Activated CD8-positive, alpha-beta memory T cell treated with anti-CD3 and anti-CD28 coated beads for 36 hours (primary cell): ENCODE measurements at regions not wholly inside any gene's neighbourhood (a gene's known extent, or its start where the extent isn't known, plus 50 kb on each side); places are given as distances from the start of the nearest gene placed in this dataset.
"Not testable (repeated sequence)": the region's sequence is repeated elsewhere in the genome, so short reads cannot be mapped to it uniquely, and the experiment has no call there.

Experiments
- CTCF ChIA-PET: fragments of 350-600 bp; sonication (Branson Sonifier 250); formaldehyde crosslinking; loops from one replicate; lab custom pipeline; 2021; ENCODE audit warnings: antibody characterized with exemption; lab: Charles Lee
- POLR2A ChIA-PET: fragments of 350-600 bp; sonication (Branson Sonifier 250); formaldehyde crosslinking; loops from one replicate; lab custom pipeline; 2021; ENCODE audit warnings: antibody characterized with exemption; lab: Charles Lee

DNA sequence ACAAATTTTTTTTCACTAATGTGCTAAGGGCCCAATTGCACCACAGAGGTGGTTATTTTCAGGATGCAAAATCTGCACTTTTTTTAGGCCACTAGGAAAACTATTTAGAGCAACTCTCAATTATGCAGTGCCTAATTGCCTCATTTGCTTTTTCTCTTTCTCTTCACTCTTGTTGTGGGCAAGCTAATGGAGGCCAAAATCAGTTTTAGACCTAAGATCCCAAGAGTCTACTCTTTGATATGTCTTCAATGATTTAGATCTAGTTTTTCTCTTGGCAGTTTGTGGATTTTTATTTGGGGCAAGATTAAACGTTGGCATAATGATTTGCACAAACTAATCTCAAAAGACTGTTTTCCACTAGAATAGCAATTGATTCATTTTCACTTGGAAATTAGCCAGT, 1996.9 kb downstream of the LRRC4C start:
- CTCF ChIA-PET, result no interaction called here
- POLR2A ChIA-PET, result no interaction called here

DNA sequence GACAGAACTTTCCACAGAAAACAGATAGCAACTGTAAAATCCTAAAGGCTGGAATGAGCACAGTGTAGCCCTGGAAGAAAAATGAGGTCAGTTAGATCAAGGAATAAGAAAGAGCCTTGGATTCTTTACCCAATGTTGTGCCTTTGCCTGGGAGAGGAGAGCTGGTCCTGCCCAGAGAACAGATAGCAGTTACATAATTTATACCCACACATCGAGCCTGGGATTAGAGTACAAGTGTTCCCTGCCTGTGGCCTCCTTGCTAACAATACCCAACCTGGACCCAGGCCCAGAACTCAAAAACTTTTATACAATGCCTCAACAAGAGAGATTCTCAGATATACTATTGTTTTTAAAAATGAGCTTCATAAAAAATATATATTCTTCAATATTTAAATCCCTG, 1998.4 kb downstream of the LRRC4C start:
- POLR2A ChIA-PET, result no interaction called here
- CTCF ChIA-PET, result no interaction called here

DNA sequence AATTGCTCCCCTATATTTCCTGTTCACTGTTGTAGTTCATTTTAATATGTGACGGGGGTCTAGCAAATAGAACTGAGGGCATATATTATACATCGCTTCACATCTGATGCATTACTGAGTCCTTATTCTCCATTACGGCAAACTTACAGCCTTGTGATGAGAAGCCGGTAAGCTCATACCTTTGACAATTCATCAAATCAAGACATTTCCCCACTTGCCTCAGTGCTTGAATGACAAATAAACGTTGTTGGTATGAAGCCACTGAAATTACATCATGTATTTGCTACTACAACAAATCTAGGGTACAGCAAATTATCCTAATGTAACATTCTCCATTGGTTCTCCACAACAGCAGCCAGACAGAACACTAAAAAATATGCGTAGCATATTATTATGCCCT, 1999.8 kb downstream of the LRRC4C start:
- POLR2A ChIA-PET, result no interaction called here

DNA sequence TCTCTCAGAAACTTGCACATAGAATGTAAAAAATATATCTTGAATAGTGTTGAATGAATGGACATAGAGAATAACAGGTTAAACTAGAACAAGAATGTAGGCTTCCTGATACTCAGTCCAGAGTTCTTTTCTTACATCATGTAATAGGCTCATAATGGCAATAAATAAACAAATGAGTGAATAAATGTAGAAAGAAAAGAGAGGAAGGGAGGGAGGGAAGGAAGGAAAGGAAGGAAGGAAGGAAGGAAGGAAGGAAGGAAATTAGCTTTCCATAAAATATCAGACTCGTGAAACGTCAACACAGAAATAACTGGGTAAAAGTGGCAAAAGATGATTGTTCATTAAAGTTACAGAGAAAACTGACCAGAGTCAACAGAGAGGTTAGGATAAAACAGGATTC, 2001.0 kb downstream of the LRRC4C start:
- CTCF ChIA-PET, result no interaction called here
- POLR2A ChIA-PET, result no interaction called here

More for the DNA sequence above, 1999.8 kb downstream of the LRRC4C start:
- CTCF ChIA-PET, result no interaction called here

DNA sequence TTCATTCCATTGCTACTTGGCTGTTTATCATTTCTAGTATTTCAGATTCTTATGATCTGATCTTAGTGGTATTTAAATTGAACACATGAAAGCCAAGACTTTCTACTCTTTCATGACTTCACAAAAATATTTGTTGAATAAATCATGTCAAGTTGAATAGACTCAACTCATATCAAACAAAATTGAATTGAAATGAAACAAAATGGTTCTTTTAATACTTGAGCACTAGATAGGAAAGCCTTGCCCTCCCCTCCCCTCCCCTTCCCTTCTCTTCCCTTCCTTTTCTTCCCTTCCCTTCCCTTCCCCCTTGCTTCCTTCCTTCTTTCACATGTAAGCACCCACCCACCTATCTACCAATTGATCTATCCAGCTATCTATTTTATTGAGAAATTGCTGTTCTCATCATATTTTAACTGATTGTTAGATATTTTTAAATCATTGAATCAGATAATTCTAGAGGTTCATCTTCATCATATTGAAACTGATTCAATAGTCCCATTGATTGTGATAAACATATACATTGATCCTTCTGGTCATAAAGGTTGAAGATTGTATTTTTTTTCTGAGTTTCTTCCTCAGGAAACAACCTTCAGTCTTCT, 2015.9 kb downstream of the LRRC4C start:
- POLR2A ChIA-PET, result no interaction called here

DNA sequence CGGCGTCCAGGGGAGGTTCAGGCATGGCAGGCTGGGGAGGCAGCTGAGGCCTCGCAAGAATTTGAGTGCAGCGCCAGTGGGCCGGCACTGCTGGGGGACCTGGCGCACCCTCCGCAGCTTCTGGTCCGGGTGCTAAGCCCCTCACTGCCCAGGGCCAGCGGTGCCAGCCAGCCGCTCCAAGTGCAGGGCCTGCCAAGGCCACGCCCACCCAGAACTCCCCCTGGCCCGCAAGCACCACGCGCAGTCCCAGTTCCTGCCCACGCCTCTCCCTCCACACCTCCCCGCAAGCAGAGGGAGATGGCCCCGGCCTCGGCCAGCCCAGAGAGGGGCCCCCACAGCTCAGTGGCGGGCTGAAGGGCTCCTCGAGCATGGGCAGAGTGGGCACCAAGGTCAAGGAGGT, 2017.3 kb downstream of the LRRC4C start:
- POLR2A ChIA-PET, result no interaction called here
- CTCF ChIA-PET, result no interaction called here

More for the DNA sequence above, 2015.9 kb downstream of the LRRC4C start:
- CTCF ChIA-PET, result no interaction called here

DNA sequence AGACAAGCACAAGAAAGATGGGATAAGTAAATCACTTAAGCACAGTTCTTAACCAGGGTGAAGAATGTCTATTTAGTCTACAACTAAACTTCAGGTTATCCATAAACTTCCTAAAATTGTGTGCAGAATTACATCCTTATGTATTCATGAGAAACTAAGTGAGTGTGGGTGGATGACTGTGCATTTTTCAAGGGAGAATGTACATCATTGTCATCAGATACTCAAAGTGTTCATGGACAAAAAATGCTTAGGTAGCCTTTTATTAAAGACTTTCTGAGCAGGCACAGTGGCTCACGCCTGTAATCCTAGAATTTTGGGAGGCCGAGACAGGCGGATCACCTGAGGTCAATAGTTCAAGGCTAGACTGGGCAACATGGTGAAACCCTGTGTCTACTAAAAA, 2023.8 kb downstream of the LRRC4C start:
- CTCF ChIA-PET, result no interaction called here
- POLR2A ChIA-PET, result no interaction called here

DNA sequence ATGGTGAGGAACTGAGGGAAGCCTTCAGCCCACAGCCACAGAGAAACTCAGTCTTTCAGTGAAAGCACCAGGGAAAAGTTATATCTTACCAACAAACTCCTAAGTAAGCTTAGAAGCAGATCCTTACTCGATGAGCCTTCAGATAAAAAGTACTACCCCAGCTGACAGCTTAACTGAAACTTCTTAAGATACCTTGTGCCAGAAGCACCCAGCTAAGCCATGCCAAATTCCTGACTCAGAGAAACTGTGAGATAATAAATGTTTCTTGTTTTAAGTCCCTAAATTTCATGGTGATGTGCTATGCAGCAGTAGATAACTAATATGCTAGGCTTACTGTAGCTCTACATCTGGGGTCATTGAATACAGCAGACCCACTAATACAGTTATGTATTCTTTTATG, 2025.0 kb downstream of the LRRC4C start:
- POLR2A ChIA-PET, result no interaction called here
- CTCF ChIA-PET, result no interaction called here

DNA sequence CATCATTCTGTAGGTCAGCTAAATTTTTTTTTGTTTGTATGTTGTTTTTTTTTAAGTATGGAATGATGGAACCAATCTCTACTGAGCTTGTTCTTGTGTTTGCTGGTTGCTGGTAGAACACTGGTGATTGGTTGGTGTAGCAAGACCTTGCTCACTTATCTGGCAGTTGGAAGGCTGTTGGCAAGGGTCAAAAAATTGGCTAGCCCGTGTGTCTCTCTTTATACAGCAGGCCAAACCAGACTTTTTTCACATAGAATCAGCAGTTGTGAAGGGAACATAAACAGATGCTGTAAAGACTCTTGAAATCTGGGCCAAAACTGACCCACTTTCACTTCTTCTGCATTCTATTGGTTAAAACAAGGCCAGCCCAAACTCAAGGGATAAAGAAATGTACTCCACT, 2026.5 kb downstream of the LRRC4C start:
- CTCF ChIA-PET, result no interaction called here

DNA sequence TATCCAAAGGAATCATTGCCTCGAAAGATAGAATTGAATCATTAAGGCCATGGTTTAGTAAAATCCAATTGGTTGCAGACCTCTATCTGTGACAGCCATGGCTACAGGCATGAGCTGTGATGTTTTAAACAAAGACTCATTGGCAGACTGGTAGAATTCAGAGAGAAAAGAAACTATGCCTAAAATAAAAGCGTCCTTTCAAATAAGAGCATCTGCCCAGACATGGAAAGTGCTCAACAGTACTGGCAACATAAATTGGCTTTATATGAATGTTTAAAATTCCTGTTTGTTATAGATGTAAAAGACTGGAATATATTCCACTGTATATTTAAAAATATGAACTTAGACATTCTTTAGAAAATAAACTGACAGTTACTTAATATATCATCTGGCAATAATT, 2034.2 kb downstream of the LRRC4C start:
- POLR2A ChIA-PET, result no interaction called here

More for the DNA sequence above, 2026.5 kb downstream of the LRRC4C start:
- POLR2A ChIA-PET, result no interaction called here

DNA sequence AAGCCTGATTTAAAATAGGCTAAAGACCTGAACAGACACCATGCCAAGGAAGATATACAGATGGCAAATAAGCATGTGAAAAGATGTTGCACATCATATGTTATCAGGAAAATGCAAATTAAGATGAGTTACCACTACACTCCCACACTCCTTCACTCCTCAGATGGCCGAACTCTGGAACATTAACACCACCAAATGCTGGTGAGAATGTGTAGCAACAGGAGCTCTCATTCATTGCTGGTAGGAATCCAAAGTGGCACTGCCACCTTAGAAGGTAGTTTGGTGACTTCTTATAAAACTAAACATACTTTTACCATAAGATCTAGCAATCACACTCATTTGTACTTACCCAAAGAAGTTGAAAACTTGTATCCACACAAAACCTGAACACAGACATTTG, 2047.3 kb downstream of the LRRC4C start:
- POLR2A ChIA-PET, result no interaction called here
- CTCF ChIA-PET, result no interaction called here

More for the DNA sequence above, 2034.2 kb downstream of the LRRC4C start:
- CTCF ChIA-PET, result no interaction called here

DNA sequence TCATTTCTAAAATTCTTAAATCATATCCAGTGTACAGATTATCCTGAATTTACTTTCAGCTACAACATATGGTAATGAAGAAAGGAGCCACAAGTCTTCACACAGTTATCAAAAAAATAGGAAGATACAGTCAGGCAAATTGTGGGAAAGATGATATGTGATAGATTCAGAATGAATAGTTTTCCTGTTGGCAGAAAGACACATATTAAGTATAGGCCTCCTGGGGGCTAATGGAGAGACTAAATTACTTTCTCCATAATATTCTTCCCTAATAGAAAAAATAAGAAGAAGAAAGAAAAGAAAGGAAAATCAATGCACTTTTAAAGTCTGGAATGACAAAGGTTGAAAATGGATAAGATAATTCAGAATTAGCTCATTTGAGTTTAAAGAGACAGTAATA, 2073.5 kb downstream of the LRRC4C start:
- ChIA-PET CTCF (no interaction called here), POLR2A (no interaction called here)

DNA sequence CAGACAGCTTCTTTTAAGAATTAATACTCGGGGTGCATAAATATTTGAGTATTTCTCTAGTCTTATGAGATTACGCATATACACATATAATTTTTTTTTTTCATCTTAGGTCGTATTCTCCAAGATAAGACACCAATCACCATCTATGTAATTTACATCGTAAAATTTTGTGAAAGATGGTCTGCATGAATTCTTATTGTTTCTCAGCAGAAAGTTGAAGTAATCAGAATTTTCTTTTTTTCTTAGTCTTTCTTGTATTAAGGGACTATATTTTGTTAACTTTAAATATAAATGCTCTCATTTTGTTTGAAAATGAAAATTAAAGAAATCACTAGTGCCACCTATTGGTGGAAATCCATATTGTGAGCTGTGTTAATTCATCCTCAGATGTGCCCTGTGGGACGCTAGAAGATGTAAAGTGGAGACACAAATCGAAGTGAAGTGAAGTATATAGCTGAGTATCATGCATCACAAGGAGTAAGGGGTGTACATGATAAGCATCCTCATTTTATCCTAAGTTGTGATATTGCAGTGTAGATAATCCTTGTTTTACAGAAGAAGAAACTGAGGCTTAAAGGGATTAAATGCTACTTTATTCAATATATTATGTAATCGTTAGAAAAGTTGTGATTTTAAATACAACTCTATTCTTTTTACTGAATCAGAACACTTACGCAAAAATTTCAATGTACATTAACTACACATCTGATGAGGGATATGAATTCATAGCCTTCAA, 2084.3 kb downstream of the LRRC4C start:
- ChIA-PET CTCF (no interaction called here), POLR2A (no interaction called here)

DNA sequence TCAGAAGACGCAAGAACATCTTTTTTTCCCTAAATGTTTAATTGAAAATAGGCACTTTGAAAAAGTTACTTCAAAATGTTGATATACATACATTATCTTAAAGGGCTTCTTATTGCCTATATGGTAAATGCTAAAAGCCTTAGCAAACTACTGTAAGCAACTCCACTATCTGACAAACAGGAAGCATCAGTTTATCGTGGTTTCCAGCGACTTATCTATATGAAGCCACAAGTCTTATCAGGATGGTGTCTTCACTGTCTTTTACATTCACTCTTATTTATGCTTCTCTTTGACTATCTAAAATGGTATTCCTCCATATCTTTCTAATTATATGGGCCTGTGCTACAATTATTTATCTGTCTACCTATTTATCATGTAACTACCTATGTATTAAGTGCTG, 2091.9 kb downstream of the LRRC4C start:
- ChIA-PET CTCF (no interaction called here), POLR2A (no interaction called here)

DNA sequence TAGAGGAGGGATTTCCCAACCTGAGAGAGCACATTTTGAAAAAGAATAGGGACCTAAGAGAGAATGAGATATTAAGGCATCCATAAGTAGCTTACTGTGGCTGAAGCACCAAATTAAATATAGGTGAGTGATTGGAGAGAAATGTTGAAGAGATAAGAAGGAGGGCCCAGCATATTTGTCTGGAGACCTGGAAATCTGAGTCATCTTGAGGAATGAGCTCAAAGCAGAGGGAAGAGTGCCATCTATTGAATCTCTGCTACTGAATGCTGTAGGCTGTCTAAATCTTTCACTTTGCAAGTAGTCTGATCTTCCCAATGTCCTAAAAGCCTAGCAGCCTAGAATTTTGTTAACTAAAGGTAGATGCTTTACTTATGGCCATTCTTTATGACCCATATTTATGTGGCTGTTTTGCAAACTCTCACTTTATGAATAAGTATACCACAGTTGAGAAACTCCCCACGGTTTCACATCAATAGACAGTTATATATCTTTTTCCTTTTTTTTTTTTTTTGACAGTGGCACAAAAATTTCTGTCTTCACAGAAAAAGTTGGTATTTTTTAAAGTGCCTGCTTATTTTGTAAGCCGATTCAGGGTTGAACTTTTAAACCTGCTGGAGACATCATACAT, 2093.5 kb downstream of the LRRC4C start:
- ChIA-PET POLR2A (interaction anchor here (0.5 kb wide), 1 partner anchor 358 kb away, joined by 4 read pairs; no protein-coding TSS in a partner anchor), CTCF (no interaction called here)

DNA sequence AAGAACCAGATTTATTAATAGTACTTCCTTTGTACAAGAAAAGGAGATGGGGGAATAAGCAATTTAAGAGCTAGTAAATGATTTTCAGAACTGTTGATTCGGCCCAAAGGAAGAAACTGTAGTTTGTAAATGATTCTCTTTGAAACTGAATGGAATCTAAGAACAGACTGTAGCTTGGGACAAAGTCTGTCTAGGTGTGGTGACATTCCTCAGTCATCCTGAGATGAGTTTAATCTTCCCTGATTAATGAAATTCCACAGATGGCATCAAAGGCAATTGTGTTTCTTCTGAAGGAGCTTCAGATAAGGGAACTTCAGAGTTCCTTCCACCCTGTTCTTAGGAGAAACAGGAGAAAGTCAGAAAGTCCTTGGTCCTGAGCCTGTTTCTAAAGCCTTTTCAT, 2095.9 kb downstream of the LRRC4C start:
- ChIA-PET POLR2A (no interaction called here), CTCF (no interaction called here)

DNA sequence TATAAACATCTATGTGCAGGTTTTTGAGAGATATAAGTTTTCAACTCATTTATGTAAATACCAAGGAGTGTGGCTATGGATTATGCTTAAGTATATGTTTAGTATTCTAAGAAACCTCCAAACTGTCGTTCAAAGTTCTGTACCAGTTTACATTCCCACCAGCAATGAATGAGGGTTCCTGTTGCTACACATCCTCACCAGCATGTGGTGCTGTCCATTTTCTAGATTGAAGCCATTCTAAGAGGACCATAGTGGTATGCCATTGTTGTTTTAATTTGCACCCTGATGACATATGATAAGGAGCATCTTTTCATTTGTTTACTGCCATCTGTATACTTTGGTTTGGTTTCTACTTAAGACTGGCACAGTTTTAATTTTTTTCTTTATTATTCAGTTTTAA, 2097.9 kb downstream of the LRRC4C start:
- ChIA-PET POLR2A (no interaction called here), CTCF (no interaction called here)

DNA sequence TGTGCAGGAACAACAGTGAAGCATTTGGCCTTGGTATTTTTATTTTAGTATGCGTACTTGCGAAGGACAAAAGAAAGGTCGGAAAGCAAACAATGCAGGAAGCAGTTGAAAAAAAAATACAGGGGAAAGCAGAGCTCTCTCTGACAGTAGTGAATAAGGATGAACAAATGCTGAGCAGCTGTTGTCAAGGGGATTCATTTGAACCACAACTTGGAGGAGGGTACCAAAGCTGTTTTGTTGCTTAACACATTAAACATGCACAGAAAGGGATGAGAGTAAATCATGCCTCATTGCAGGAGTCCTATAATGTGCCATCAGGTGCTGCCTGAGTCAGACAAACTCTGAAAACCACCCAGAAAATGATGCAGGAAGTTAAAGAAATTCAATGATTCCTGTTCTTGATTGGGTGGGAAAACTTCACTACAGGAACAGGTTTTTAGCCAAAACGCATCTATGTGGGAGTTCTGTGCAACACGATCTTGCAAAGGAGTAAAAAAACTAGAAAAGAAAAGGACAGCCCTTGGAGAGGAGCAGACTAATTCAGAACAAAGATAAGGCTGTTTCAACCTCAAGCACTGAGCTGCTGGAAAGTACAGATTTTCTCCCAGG, 2113.5 kb downstream of the LRRC4C start:
- CTCF ChIA-PET, result no interaction called here
- POLR2A ChIA-PET, result no interaction called here

DNA sequence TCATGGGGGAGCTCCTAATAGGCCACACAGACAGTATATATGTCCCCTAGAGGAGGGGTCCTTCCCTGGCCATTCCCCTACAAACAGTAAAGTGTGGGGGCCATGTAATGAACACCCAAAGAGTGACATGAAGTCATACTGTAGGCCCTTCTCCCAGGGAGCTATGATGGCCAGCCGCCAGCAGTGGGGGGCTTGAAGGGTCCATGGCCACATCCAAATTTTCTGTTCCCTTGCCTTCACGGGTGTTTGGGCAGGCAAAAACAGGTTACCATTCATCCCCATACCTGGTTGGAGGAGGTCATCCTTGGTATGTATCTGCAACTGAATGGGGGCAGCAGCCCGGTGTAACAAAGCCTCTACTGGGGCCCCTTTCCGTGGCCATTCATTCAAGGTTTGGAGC, 2118.0 kb downstream of the LRRC4C start:
- POLR2A ChIA-PET, result no interaction called here
- CTCF ChIA-PET, result no interaction called here

DNA sequence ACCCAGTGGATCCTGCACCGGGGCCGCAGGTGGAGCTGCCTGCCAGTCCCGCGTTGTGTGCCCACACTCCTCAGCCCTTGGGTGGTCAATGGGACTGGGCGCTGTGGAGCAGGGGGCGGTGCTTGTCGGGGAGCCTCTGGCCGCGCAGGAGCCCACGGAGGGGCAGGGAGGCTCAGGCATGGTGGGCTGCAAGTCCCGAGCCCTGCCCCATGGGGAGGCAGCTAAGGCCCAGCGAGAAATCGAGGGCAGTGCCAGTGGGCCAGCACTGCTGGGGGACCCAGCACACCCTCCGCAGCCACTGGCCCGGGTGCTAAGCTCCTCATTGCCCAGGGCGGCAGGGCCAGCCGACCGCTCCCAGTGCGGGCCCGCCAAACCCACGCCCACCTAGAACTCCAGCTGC, 2126.4 kb downstream of the LRRC4C start:
- CTCF ChIA-PET, POLR2A ChIA-PET: not testable (repeated sequence)

DNA sequence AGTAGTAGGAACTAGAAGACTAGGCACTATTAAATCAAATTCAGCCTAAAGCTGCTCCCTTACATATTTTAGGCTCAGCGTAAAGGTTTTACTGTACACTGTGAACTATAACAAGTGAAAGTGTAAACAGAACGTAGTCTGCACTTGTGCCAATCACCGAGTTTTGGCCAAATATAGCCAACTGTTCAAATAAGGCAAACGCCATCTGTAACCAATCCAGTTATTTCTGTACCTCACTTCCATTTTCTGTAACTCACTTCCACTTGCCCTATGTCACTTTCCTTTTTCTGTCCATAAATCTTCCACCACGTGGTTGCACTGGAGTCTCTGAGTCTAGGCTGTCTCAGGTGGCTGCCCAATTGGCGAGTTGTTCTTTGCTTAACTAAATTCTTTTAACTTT, 2132.2 kb downstream of the LRRC4C start:
- POLR2A ChIA-PET, result no interaction called here
- CTCF ChIA-PET, result no interaction called here
